GM23248 (cell line): ENCODE measurements at regions not wholly inside any gene's neighbourhood (a gene's known extent, or its start where the extent isn't known, plus 50 kb on each side); places are given as distances from the start of the nearest gene placed in this dataset.
"Not testable (repeated sequence)": the region's sequence is repeated elsewhere in the genome, so short reads cannot be mapped to it uniquely, and the experiment has no call there.

Experiments
- DNase-seq: peaks from one replicate; pipeline ENCODE4 v3.0.0-alpha.2; 2015
- H2AFZ ChIP-seq: fragments of 200-600 bp; sonication (generic); 2 replicates; pipeline ENCODE4 v1.6.1; 2016; ENCODE audit warnings: antibody characterized with exemption
- H3F3A ChIP-seq: fragments of 200-600 bp; sonication (generic); 2 replicates; pipeline ENCODE4 v1.6.1; 2016; ENCODE audit warnings: mild to moderate bottlenecking, antibody characterized with exemption, mixed run types; ENCODE audit not compliant: insufficient read depth
- H3K27ac ChIP-seq: fragments of 200-600 bp; sonication (generic); 2 replicates; pipeline ENCODE4 v1.5.1; 2016; ENCODE audit warnings: mild to moderate bottlenecking
- H3K27me3 ChIP-seq: fragments of 200-600 bp; sonication (generic); replicated peaks from 2 replicates; pipeline ENCODE4 v1.6.1; 2016; ENCODE audit warnings: mild to moderate bottlenecking; ENCODE audit not compliant: insufficient read depth
- H3K36me3 ChIP-seq: fragments of 200-600 bp; sonication (generic); 2 replicates; pipeline ENCODE4 v1.6.1; 2016; ENCODE audit warnings: low read depth, mild to moderate bottlenecking
- H3K4me1 ChIP-seq: fragments of 200-600 bp; sonication (generic); 2 replicates; pipeline ENCODE4 v1.6.1; 2016; ENCODE audit warnings: mild to moderate bottlenecking; ENCODE audit not compliant: insufficient read depth
- H3K4me2 ChIP-seq: fragments of 200-600 bp; sonication (generic); one replicate; pipeline ENCODE4 v1.6.1; 2016; ENCODE audit warnings: mild to moderate bottlenecking; ENCODE audit not compliant: unreplicated experiment
- H3K4me3 ChIP-seq: fragments of 200-600 bp; sonication (generic); 2 replicates; pipeline ENCODE4 v1.5.1; 2016; ENCODE audit warnings: mild to moderate bottlenecking
- H3K79me2 ChIP-seq: fragments of 200-600 bp; sonication (generic); 2 replicates; pipeline ENCODE4 v1.6.1; 2016; ENCODE audit warnings: mild to moderate bottlenecking; ENCODE audit not compliant: insufficient read depth
- H3K9ac ChIP-seq: fragments of 200-600 bp; sonication (generic); 2 replicates; pipeline ENCODE4 v1.6.1; 2016; ENCODE audit warnings: mild to moderate bottlenecking
- H3K9me2 ChIP-seq: fragments of 200-600 bp; sonication (generic); 2 replicates; pipeline ENCODE4 v1.6.1; 2016; ENCODE audit warnings: mixed run types, mild to moderate bottlenecking, moderate library complexity; ENCODE audit not compliant: insufficient read depth
- H3K9me3 ChIP-seq: fragments of 200-600 bp; sonication (generic); one replicate; pipeline ENCODE4 v1.6.1; 2017; ENCODE audit warnings: low read depth
- H4K20me1 ChIP-seq: fragments of 200-600 bp; sonication (generic); 2 replicates; pipeline ENCODE4 v1.6.0; 2016; ENCODE audit not compliant: insufficient read depth
- EZH2 ChIP-seq: fragments of 200-600 bp; sonication (generic); IDR thresholded peaks from 2 replicates; pipeline ENCODE4 v1.6.1; 2018; ENCODE audit warnings: antibody characterized with exemption, mild to moderate bottlenecking; ENCODE audit not compliant: insufficient read depth, poor library complexity, severe bottlenecking
- EZH2phosphoT487 ChIP-seq: fragments of 200-600 bp; sonication (generic); IDR thresholded peaks from 2 replicates; pipeline ENCODE4 v1.6.1; 2018; ENCODE audit warnings: antibody characterized with exemption, moderate library complexity, mild to moderate bottlenecking, low read depth; ENCODE audit not compliant: insufficient read depth
- WGBS, 2 experiments: methylation state at CpG; one replicate each; pipeline ENCODE4 v1.1.6; 2015 to 2017; ENCODE audit warnings: low lambda C conversion rate in 2 of 2, low coverage in 1 of 2; ENCODE audit errors: missing lambda C conversion rate in 2 of 2; 5-methylcytosine and 5-hydroxymethylcytosine counted together
- in situ Hi-C: fragments of 300-500 bp; cut with MboI; formaldehyde crosslinking; loops from 2 replicates; pipeline ENCODE4 v1.15.0; 2020

DNA sequence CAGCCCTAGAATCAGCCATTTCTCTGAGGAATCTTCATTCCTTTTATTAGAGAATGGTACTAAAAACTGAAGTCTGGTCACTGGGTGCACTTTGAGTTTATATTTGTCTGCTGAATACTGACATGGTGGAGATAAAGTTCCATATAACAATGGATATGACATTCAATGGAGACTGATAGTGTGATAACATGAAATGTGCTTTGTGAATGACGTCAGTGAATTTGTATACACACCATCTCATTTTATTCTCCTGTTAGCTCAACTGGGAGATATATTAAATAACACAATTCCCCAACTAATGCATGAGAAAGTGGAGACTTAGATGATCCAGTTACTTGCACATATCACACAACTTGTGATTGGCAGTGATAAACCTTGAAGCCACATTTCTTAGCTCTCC is 446.7 kb downstream of the DOK5 start:
- H2AFZ ChIP-seq: no peak overlapping the region
- no peak overlapping the region for H3K9ac ChIP-seq
- H4K20me1 ChIP-seq: no peaks in the 10 kb centered on the region
- in situ Hi-C loops: no loop called here
- H3K9me2 ChIP-seq: no peaks in the 10 kb centered on the region
- H3K79me2 ChIP-seq: no peaks in the 10 kb centered on the region
- no peaks in the 10 kb centered on the region for H3F3A ChIP-seq
- WGBS, 2 experiments: 0 to 3% methylated on average over 1 of the region's 1 CpG
- H3K27me3 ChIP-seq: no peaks in the 10 kb centered on the region
- no peaks in the 10 kb centered on the region for H3K36me3 ChIP-seq
- no peak for DNase-seq
- no peak overlapping the region for H3K27ac ChIP-seq
- TF ChIP-seq EZH2phosphoT487 (no peak), EZH2 (no peak)
- no peaks in the 10 kb centered on the region for H3K9me3 ChIP-seq
- no peak overlapping the region for H3K4me3 ChIP-seq
- no peak overlapping the region for H3K4me2 ChIP-seq
- H3K4me1 ChIP-seq: no peaks in the 10 kb centered on the region

DNA sequence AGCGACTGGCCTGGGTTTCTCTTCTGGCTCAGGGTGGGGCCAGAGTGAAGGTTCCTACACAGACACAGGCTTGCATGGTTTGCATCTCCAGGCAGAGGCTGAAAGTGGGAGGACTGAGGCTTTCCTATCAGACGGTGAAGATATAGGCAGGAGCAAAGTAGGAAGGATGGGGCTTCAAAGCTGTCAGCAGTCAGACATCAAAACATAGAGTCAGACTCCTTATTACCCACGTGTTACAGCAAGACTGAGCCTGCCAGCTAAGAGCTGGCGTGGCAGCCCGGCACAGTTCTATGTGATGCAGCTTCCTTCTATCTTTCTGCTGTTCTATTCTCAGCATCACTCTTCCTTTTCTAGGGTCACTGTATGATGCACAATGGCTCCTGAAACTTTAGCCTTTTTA is 445.1 kb downstream of the DOK5 start:
- Histone ChIP-seq H3K36me3 (no peaks in the 10 kb centered on the region), H3K9me3 (no peaks in the 10 kb centered on the region), H3K4me3 (no peak overlapping the region), H4K20me1 (no peaks in the 10 kb centered on the region), H2AFZ (no peak overlapping the region), H3K9ac (no peak overlapping the region), H3K9me2 (no peaks in the 10 kb centered on the region), H3K27me3 (no peaks in the 10 kb centered on the region), H3F3A (no peaks in the 10 kb centered on the region), H3K79me2 (no peaks in the 10 kb centered on the region), H3K27ac (no peak overlapping the region), H3K4me2 (no peak overlapping the region), H3K4me1 (no peaks in the 10 kb centered on the region)
- in situ Hi-C loops: no loop called here
- TF ChIP-seq EZH2: no peak
- no peak for TF ChIP-seq EZH2phosphoT487
- 15 to 20% methylated on average over 5 of the region's 5 CpGs for WGBS, 2 experiments
- no peak for DNase-seq

DNA sequence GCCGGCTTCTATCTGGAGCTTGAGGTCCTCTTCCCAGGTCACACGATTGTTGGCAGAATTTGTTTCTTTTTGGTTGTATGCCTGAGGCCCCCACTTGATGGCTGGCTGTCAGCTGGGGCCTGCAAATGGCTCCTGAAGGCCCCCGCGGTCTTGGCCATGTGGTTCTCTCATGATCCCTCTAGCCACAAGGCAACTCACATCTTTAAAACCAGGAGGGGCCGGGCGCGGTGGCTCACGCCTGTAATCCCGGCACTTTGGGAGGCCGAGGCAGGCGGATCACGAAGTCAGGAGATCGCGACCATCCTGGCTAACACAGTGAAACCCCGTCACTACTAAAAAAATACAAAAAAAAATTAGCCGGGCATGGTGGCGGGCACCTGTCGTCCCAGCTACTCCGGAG is 443.6 kb downstream of the DOK5 start:
- H3F3A ChIP-seq, DNase-seq, H3K9ac ChIP-seq, H3K36me3 ChIP-seq, H3K79me2 ChIP-seq, H3K4me2 ChIP-seq, H3K9me2 ChIP-seq, H3K4me3 ChIP-seq, H4K20me1 ChIP-seq, H3K9me3 ChIP-seq, H3K27me3 ChIP-seq, H3K27ac ChIP-seq, H3K4me1 ChIP-seq, in situ Hi-C loops, H2AFZ ChIP-seq: not testable (repeated sequence)
- WGBS, 2 experiments: 58% methylated on average over 17 to 19 of the region's 19 CpGs

DNA sequence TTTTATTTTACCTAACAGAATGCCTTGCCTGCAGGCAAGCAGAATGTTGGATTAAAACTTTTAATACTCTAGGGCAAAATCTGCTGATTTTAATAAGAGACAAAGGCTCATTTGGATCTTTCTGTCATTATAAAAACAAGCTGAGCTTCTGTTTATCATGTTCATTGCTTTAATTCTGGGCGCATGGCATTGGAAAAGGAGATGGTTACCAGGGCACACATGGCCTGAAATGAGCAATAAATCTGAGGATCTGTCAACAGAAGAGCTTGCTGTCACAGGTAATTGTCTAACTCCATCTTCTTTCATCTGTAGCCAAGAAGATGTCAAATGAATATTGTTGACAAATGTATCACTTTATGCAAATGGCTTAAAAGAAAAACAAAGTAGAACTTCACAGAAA is 439.6 kb downstream of the DOK5 start:
- no peaks in the 10 kb centered on the region for H4K20me1 ChIP-seq
- WGBS, 2 experiments: 8 to 16% methylated on average over 1 of the region's 1 CpG
- H3K9ac ChIP-seq: no peak overlapping the region
- H3K27ac ChIP-seq: no peak overlapping the region
- no peaks in the 10 kb centered on the region for H3K4me1 ChIP-seq
- no peak overlapping the region for H2AFZ ChIP-seq
- no peak for TF ChIP-seq EZH2phosphoT487
- no peak for TF ChIP-seq EZH2
- no peak overlapping the region for H3K4me2 ChIP-seq
- no peaks in the 10 kb centered on the region for H3K9me2 ChIP-seq
- no peak for DNase-seq
- no peak overlapping the region for H3K4me3 ChIP-seq
- H3K27me3 ChIP-seq: no peaks in the 10 kb centered on the region
- no peaks in the 10 kb centered on the region for H3F3A ChIP-seq
- in situ Hi-C loops: no loop called here
- no peaks in the 10 kb centered on the region for H3K79me2 ChIP-seq
- no peaks in the 10 kb centered on the region for H3K9me3 ChIP-seq
- no peaks in the 10 kb centered on the region for H3K36me3 ChIP-seq

DNA sequence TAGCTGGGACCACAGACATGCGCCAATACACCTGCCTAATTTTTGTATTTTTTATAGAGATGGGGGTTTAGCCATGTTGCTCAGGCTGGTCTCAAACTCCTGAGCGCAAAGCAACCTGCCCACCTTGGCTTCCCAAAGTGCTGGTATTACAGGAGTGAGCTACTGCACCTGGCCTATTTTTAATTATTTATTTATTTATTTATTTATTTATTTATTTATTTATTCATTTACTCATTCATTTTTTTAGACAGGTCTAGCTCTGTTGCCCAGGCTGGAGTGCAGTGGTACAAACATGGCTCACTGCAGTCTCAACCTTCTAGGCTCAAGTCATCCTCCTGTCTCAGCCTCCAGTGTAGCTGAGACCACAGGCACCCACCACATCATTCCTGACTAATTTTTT is 434.3 kb downstream of the DOK5 start:
- TF ChIP-seq EZH2phosphoT487 (no peak), EZH2 (no peak)
- DNase-seq: no peak
- Histone ChIP-seq H3K79me2 (no peaks in the 10 kb centered on the region), H3K36me3 (no peaks in the 10 kb centered on the region), H3K4me2 (no peak overlapping the region), H3K4me1 (no peaks in the 10 kb centered on the region), H3K4me3 (no peak overlapping the region), H3K27me3 (no peaks in the 10 kb centered on the region), H4K20me1 (no peaks in the 10 kb centered on the region), H2AFZ (no peak overlapping the region), H3K9me3 (no peaks in the 10 kb centered on the region), H3K9me2 (no peaks in the 10 kb centered on the region), H3F3A (no peaks in the 10 kb centered on the region), H3K9ac (no peak overlapping the region), H3K27ac (no peak overlapping the region)
- in situ Hi-C loops: no loop called here
- WGBS, 2 experiments: 31 to 36% methylated on average over 2 of the region's 2 CpGs

DNA sequence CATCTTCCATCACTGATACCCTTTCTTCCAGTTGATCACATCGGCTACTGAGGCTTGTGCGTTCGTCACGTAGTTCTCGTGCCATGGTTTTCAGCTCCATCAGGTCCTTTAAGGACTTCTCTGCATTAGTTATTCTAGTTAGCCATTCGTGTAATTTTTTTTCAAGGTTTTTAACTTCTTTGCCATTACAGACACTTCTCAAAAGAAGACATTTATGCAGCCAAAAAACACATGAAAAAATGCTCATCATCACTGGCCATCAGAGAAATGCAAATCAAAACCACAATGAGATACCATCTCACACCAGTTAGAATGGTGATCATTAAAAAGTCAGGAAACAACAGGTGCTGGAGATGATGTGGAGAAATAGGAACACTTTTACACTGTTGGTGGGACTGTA is 430.7 kb downstream of the DOK5 start:
- in situ Hi-C loops, H2AFZ ChIP-seq: not testable (repeated sequence)
- WGBS, 2 experiments: 47% methylated on average over 6 of the region's 6 CpGs

More for the DNA sequence above, 430.7 kb downstream of the DOK5 start:
- H4K20me1 ChIP-seq, H3K27me3 ChIP-seq, H3K9me2 ChIP-seq, H3K9ac ChIP-seq, H3K9me3 ChIP-seq, H3K4me2 ChIP-seq, H3F3A ChIP-seq, H3K27ac ChIP-seq, DNase-seq, H3K4me1 ChIP-seq, H3K36me3 ChIP-seq, H3K79me2 ChIP-seq, H3K4me3 ChIP-seq: not testable (repeated sequence)
